Gastrocnemius medialis (tissue), 4 donors: ENCODE measurements at regions not wholly inside any gene's neighbourhood (a gene's known extent, or its start where the extent isn't known, plus 50 kb on each side); places are given as distances from the start of the nearest gene placed in this dataset.

ENCODE experiments used
- ATAC-seq, 2 donors: fragments of 150-250 bp; one replicate each; pipeline ENCODE4 v1.9.1; 2016
- DNase-seq, 2 donors: peaks; one replicate each; pipeline ENCODE4 v3.0.0-alpha.2; 2019
- H3K27ac ChIP-seq, 4 donors: fragments of 200-600 bp; sonication (generic); 1 replicate in 1 of 4; 2 replicates in 3 of 4; pipeline ENCODE4 v1.5.1; 2016 to 2018; ENCODE audit warnings: mild to moderate bottlenecking in 2 of 4, moderate library complexity in 1 of 4
- H3K27me3 ChIP-seq, 3 donors: fragments of 200-600 bp; sonication (generic) in 2 of 3; 1 replicate in 1 of 3; 2 replicates in 2 of 3; pipeline versions ENCODE4 v1.5.1 to v1.6.0; 2016 to 2019; ENCODE audit warnings: mild to moderate bottlenecking in 1 of 3, moderate library complexity in 1 of 3
- H3K36me3 ChIP-seq, 2 donors: fragments of 200-600 bp; sonication (generic) in 1 of 2; one replicate each; pipeline ENCODE4 v1.5.1; 2017 to 2018
- H3K4me1 ChIP-seq, 2 donors: fragments of 200-600 bp; sonication (generic) in 1 of 2; one replicate each; pipeline ENCODE4 v1.5.1; 2016 to 2017; ENCODE audit warnings: mild to moderate bottlenecking in 2 of 2
- H3K4me3 ChIP-seq, 4 donors: fragments of 200-600 bp; sonication (generic) in 3 of 4; 1 replicate in 1 of 4; 2 replicates in 3 of 4; pipeline ENCODE4 v1.5.1; 2016 to 2019; ENCODE audit warnings: mild to moderate bottlenecking in 2 of 4
- H3K9me3 ChIP-seq, 3 donors: fragments of 200-600 bp; sonication (generic) in 2 of 3; 1 replicate in 1 of 3; 2 replicates in 2 of 3; pipeline ENCODE4 v1.5.1; 2016 to 2019
- CTCF ChIP-seq, 5 experiments: fragments of 450-650 bp in 3 of 5; fragments of 200-600 bp in 2 of 5; sonication (generic) in 2 of 5; IDR thresholded peaks in 4 of 5; conservative IDR thresholded peaks in 1 of 5; 1 replicate in 4 of 5; 2 replicates in 1 of 5; pipeline ENCODE4 v1.5.1; 2016 to 2019; ENCODE audit warnings: antibody characterized with exemption in 5 of 5, mild to moderate bottlenecking in 3 of 5, moderate library complexity in 3 of 5
- POLR2A ChIP-seq, 2 donors: fragments of 450-650 bp; IDR thresholded peaks; one replicate each; pipeline ENCODE4 v1.6.1; 2017; ENCODE audit warnings: antibody characterized with exemption in 2 of 2, mild to moderate bottlenecking in 2 of 2, moderate library complexity in 2 of 2
- in situ Hi-C, 4 donors: fragments of 200-750 bp; cut with MboI; loops; one replicate each; pipeline versions ENCODE4 v1.15.0 to v1.8.0; 2017; ENCODE audit warnings: low sequenced_read_pairs in 4 of 4
- intact Hi-C: fragments of 100-400 bp; cut with DNase I; formaldehyde crosslinking; loops from one replicate; pipeline ENCODE4 v1.15.1; 2023; ENCODE audit warnings: low total_unique reads

- Histone ChIP-seq H3K27me3 (no peaks in the 10 kb centered on the region), H3K27ac (no peak overlapping the region), H3K9me3 (peaks cover 0 to 4% (median 2%) of the 10 kb centered on the region in 3 donors), H3K4me1 (peaks cover 19 to 23% of the 10 kb centered on the region in 2 donors), H3K36me3 (no peaks in the 10 kb centered on the region), H3K4me3 (no peak overlapping the region)
- intact Hi-C loops (no loop called here), in situ Hi-C loops (no loop called here)
- ATAC-seq: no peak
- TF ChIP-seq CTCF (IDR thresholded peaks at IDR 0.05 in 4 of 5, conservative IDR thresholded peaks at IDR 0.05 in 1 of 5): no peak
- no peak for TF ChIP-seq POLR2A (IDR thresholded peaks at IDR 0.05)
- no peak for DNase-seq
Measured at GRCh38 chr9:130785053-130785452, 50.0 kb upstream of the ABL1 start.
